ENCODE measurements at regions not wholly inside any gene's neighbourhood (a gene's known extent, or its start where the extent isn't known, plus 50 kb on each side); places are given as distances from the start of the nearest gene placed in this dataset.

- no peak for DNase-seq (ENCODE audit: low spot score)
Measured at GRCh38 chr16:86091976-86092375, 193.0 kb downstream of the IRF8 start.

- no peak for DNase-seq (ENCODE audit: low spot score)
Measured at GRCh38 chr16:86092586-86093480, 193.9 kb downstream of the IRF8 start.

GRCh38 chr16:86093801-86094750 is 195.1 kb downstream of the IRF8 start:
- DNase-seq (ENCODE audit: low spot score): no peak

GRCh38 chr16:86095131-86095752 is 196.3 kb downstream of the IRF8 start:
- no peak for DNase-seq (ENCODE audit: low spot score)

GRCh38 chr16:86095906-86096485 is 197.0 kb downstream of the IRF8 start:
- no peak for DNase-seq (ENCODE audit: low spot score)

GRCh38 chr16:86096850-86097249 is 197.9 kb downstream of the IRF8 start:
- DNase-seq (ENCODE audit: low spot score): no peak

GRCh38 chr16:86099326-86099725 is 200.4 kb downstream of the IRF8 start:
- no peak for DNase-seq (ENCODE audit: low spot score)

GRCh38 chr16:86100205-86101136 is 201.5 kb downstream of the IRF8 start:
- no peak for DNase-seq (ENCODE audit: low spot score)

- DNase-seq (ENCODE audit: low spot score): no peak
Measured at GRCh38 chr16:86101137-86101896, 202.4 kb downstream of the IRF8 start.

- DNase-seq (ENCODE audit: low spot score): no peak
Measured at GRCh38 chr16:86101897-86102157, 202.9 kb downstream of the IRF8 start.

- DNase-seq (ENCODE audit: low spot score): no peak
Measured at GRCh38 chr16:86103320-86103719, 204.4 kb downstream of the IRF8 start.

- no peak for DNase-seq (ENCODE audit: low spot score)
Measured at GRCh38 chr16:86104537-86105048, 205.6 kb downstream of the IRF8 start.

- DNase-seq (ENCODE audit: low spot score): no peak
Measured at GRCh38 chr16:86107215-86107825, 208.4 kb downstream of the IRF8 start.

- DNase-seq (ENCODE audit: low spot score): no peak
Measured at GRCh38 chr16:86108062-86108461, 209.1 kb downstream of the IRF8 start.

- DNase-seq (ENCODE audit: low spot score): no peak
Measured at GRCh38 chr16:86110134-86110533, 211.2 kb downstream of the IRF8 start.

GRCh38 chr16:86110726-86111125 is 211.8 kb downstream of the IRF8 start:
- no peak for DNase-seq (ENCODE audit: low spot score)

GRCh38 chr16:86112178-86112577 is 213.2 kb downstream of the IRF8 start:
- no peak for DNase-seq (ENCODE audit: low spot score)

- DNase-seq (ENCODE audit: low spot score): no peak
Measured at GRCh38 chr16:86117235-86117634, 218.3 kb downstream of the IRF8 start.

- no peak for DNase-seq (ENCODE audit: low spot score)
Measured at GRCh38 chr16:86117756-86118155, 218.8 kb downstream of the IRF8 start.
